PC-9 (cell line): ENCODE measurements at regions not wholly inside any gene's neighbourhood (a gene's known extent, or its start where the extent isn't known, plus 50 kb on each side); places are given as distances from the start of the nearest gene placed in this dataset.
"Not testable (repeated sequence)": the region's sequence is repeated elsewhere in the genome, so short reads cannot be mapped to it uniquely, and the experiment has no call there.

Experiments
- CTCF ChIP-seq: fragments of 200-600 bp; sonication (generic); conservative IDR thresholded peaks from 2 replicates; pipeline ENCODE4 v1.6.1; 2017; ENCODE audit warnings: mixed run types, antibody characterized with exemption, mild to moderate bottlenecking, moderate library complexity
- EZH2 ChIP-seq: fragments of 200-600 bp; sonication (generic); IDR thresholded peaks from 2 replicates; pipeline ENCODE4 v1.8.0; 2017; ENCODE audit warnings: antibody characterized with exemption, low read depth

GRCh38 chr2:215721515-215721914 lies 285.6 kb upstream of the FN1 start:
- TF ChIP-seq CTCF, EZH2: not testable (repeated sequence)
